H1 (cell line): ENCODE measurements at regions not wholly inside any gene's neighbourhood (a gene's known extent, or its start where the extent isn't known, plus 50 kb on each side); places are given as distances from the start of the nearest gene placed in this dataset.

ENCODE experiments used
- CTCF ChIA-PET: fragments of 300-600 bp; sonication (Branson Sonifier 250); formaldehyde crosslinking; loops from one replicate; lab custom pipeline; 2021; ENCODE audit not compliant: partially characterized antibody; lab: Charles Lee
- POLR2A ChIA-PET: fragments of 300-600 bp; sonication (Branson Sonifier 250); formaldehyde crosslinking; loops from one replicate; lab custom pipeline; 2021; ENCODE audit warnings: inconsistent platforms; ENCODE audit not compliant: partially characterized antibody; lab: Charles Lee
- DNase-seq, 2 experiments: peaks; one replicate each; pipeline versions ENCODE4 v3.0.0 to v3.0.0-alpha.2; 2010 to 2022; ENCODE audit warnings: low spot score in 2 of 2, low read depth in 1 of 2, mixed read lengths in 1 of 2
- FAIRE-seq: peaks from 2 replicates; lab custom pipeline; 2011; peaks lifted over from hg19 to GRCh38; lab: Jason Lieb, UNC
- H2AFZ ChIP-seq: 2 replicates; pipeline ENCODE4 v1.8.1; 2012; ENCODE audit warnings: low read length, inconsistent platforms
- H2AK5ac ChIP-seq: 2 replicates; pipeline ENCODE4 v1.6.1; 2013; ENCODE audit warnings: low read depth, low read length
- H2BK120ac ChIP-seq: replicated peaks from 2 replicates; pipeline ENCODE3; 2013; ENCODE audit warnings: low read depth, low read length, inconsistent platforms
- H2BK12ac ChIP-seq: 2 replicates; pipeline ENCODE4 v1.6.1; 2013; ENCODE audit warnings: low read depth, low read length
- H2BK15ac ChIP-seq: 2 replicates; pipeline ENCODE4 v1.6.1; 2013; ENCODE audit warnings: low read length
- H2BK20ac ChIP-seq: 2 replicates; pipeline ENCODE4 v1.6.1; 2013; ENCODE audit warnings: low read length
- H2BK5ac ChIP-seq: 2 replicates; pipeline ENCODE4 v1.6.1; 2013; ENCODE audit warnings: low read depth, low read length
- H3K14ac ChIP-seq: 2 replicates; pipeline ENCODE4 v1.6.1; 2013; ENCODE audit warnings: inconsistent platforms; ENCODE audit not compliant: insufficient read length
- H3K18ac ChIP-seq: 2 replicates; pipeline ENCODE4 v1.6.1; 2013; ENCODE audit warnings: low read length; ENCODE audit errors: extremely low read depth
- H3K23ac ChIP-seq: 2 replicates; pipeline ENCODE4 v1.6.1; 2013; ENCODE audit warnings: inconsistent platforms; ENCODE audit not compliant: insufficient read length
- H3K23me2 ChIP-seq: 2 replicates; pipeline ENCODE4 v1.6.1; 2013; ENCODE audit warnings: low read depth, low read length
- H3K27ac ChIP-seq: 2 replicates; pipeline ENCODE4 v1.6.1; 2011; ENCODE audit warnings: low read depth, low read length, inconsistent platforms
- H3K27me3 ChIP-seq, 4 experiments: replicated peaks in 1 of 4; 1 replicate in 1 of 4; 2 replicates in 3 of 4; pipeline versions ENCODE4 v1.6.1 to v1.8.1; 2011 to 2013; ENCODE audit warnings: low read length in 3 of 4, mild to moderate bottlenecking in 3 of 4, inconsistent platforms in 2 of 4, mixed read lengths in 2 of 4, moderate library complexity in 1 of 4; ENCODE audit not compliant: control insufficient read depth in 3 of 4, insufficient read depth in 3 of 4; ENCODE audit errors: extremely low read depth in 1 of 4
- H3K36me3 ChIP-seq, 4 experiments: 2 replicates each; pipeline versions ENCODE4 v1.6.1 to v1.8.1; 2011 to 2013; ENCODE audit warnings: mild to moderate bottlenecking in 4 of 4, low read length in 3 of 4, moderate library complexity in 2 of 4, control low read depth in 1 of 4, inconsistent platforms in 1 of 4; ENCODE audit not compliant: insufficient read depth in 4 of 4, control insufficient read depth in 2 of 4
- H3K4ac ChIP-seq: replicated peaks from 2 replicates; pipeline ENCODE3; 2013; ENCODE audit warnings: low read length, low read depth, mixed read lengths, inconsistent platforms; ENCODE audit not compliant: insufficient read length
- H3K4me1 ChIP-seq, 4 experiments: replicated peaks in 1 of 4; 1 replicate in 1 of 4; 2 replicates in 3 of 4; pipeline versions ENCODE4 v1.6.1 to v1.8.1; 2011 to 2013; ENCODE audit warnings: low read length in 3 of 4, inconsistent platforms in 2 of 4, mixed read lengths in 1 of 4; ENCODE audit not compliant: insufficient read depth in 4 of 4, control insufficient read depth in 3 of 4
- H3K4me2 ChIP-seq, 2 experiments: 2 replicates each; pipeline versions ENCODE4 v1.6.1 to v1.8.1; 2011 to 2013; ENCODE audit warnings: low read depth in 2 of 2, low read length in 2 of 2, control low read depth in 1 of 2, inconsistent platforms in 1 of 2, mild to moderate bottlenecking in 1 of 2; ENCODE audit not compliant: insufficient read depth in 1 of 2
- H3K4me3 ChIP-seq, 4 experiments: fragments of 200-600, 300-600 bp in 1 of 4; sonication (generic), shearing (Covaris generic), sonication (Bioruptor Twin) in 1 of 4; 2 replicates each; pipeline versions ENCODE4 v1.5.1 to v1.8.1; 2011 to 2016; ENCODE audit warnings: low read length in 4 of 4, low read depth in 3 of 4, control low read depth in 2 of 4, inconsistent platforms in 2 of 4, mild to moderate bottlenecking in 2 of 4, mixed read lengths in 1 of 4, moderate library complexity in 1 of 4; ENCODE audit not compliant: insufficient read depth in 2 of 4; ENCODE audit errors: extremely low read depth in 1 of 4
- H3K56ac ChIP-seq: replicated peaks from 2 replicates; pipeline ENCODE3; 2013; ENCODE audit warnings: low read depth, mild to moderate bottlenecking, mixed read lengths, low read length, inconsistent platforms; ENCODE audit not compliant: insufficient read length
- H3K79me1 ChIP-seq: 2 replicates; pipeline ENCODE4 v1.6.1; 2013; ENCODE audit warnings: low read depth, low read length, control low read depth
- H3K79me2 ChIP-seq, 2 experiments: 2 replicates each; pipeline versions ENCODE4 v1.6.1 to v1.8.1; 2012 to 2013; ENCODE audit warnings: low read length in 2 of 2, mild to moderate bottlenecking in 2 of 2, inconsistent platforms in 1 of 2; ENCODE audit not compliant: insufficient read depth in 2 of 2, control insufficient read depth in 1 of 2
- H3K9ac ChIP-seq, 4 experiments: replicated peaks in 1 of 4; 1 replicate in 1 of 4; 2 replicates in 3 of 4; pipeline versions ENCODE4 v1.6.1 to v1.8.1; 2011 to 2013; ENCODE audit warnings: low read depth in 3 of 4, low read length in 3 of 4, control low read depth in 2 of 4, mild to moderate bottlenecking in 2 of 4, moderate library complexity in 2 of 4, inconsistent platforms in 1 of 4; ENCODE audit errors: extremely low read depth in 1 of 4
- H3K9me3 ChIP-seq, 2 experiments: 2 replicates each; pipeline versions ENCODE4 v1.6.1 to v1.8.1; 2012 to 2013; ENCODE audit warnings: mild to moderate bottlenecking in 2 of 2, moderate library complexity in 2 of 2, control low read depth in 1 of 2, inconsistent platforms in 1 of 2, low read depth in 1 of 2, low read length in 1 of 2, mixed read lengths in 1 of 2; ENCODE audit not compliant: insufficient read depth in 2 of 2
- H4K20me1 ChIP-seq, 2 experiments: replicated peaks in 1 of 2; 2 replicates each; pipeline versions ENCODE3 to v1.8.1; 2011 to 2013; ENCODE audit warnings: inconsistent platforms in 2 of 2, low read length in 2 of 2, mild to moderate bottlenecking in 1 of 2; ENCODE audit not compliant: insufficient read depth in 2 of 2, control insufficient read depth in 1 of 2
- H4K5ac ChIP-seq: 2 replicates; pipeline ENCODE4 v1.6.1; 2013; ENCODE audit warnings: low read length, low read depth, mixed read lengths, inconsistent platforms; ENCODE audit not compliant: insufficient read length
- H4K8ac ChIP-seq: 2 replicates; pipeline ENCODE4 v1.8.0; 2013; ENCODE audit warnings: mild to moderate bottlenecking, moderate library complexity, low read length, inconsistent platforms; ENCODE audit not compliant: insufficient read depth; ENCODE audit errors: extremely low read depth
- H4K91ac ChIP-seq: replicated peaks from 2 replicates; pipeline ENCODE3; 2013; ENCODE audit warnings: low read length, mixed read lengths, inconsistent platforms; ENCODE audit not compliant: insufficient read length
- CBX8 ChIP-seq: fragments of 300-800, 300-1000 bp; sonication (generic); IDR thresholded peaks from 2 replicates; pipeline ENCODE4 v1.7.1; 2016; ENCODE audit warnings: low read depth, low read length, borderline replicate concordance
- RAD21 ChIP-seq, 2 experiments: IDR thresholded peaks in 1 of 2; conservative IDR thresholded peaks in 1 of 2; 2 replicates each; pipeline ENCODE4 v1.6.1; 2011; ENCODE audit warnings: low read depth in 2 of 2, low read length in 2 of 2, improper control_type of control experiment in 1 of 2, inconsistent platforms in 1 of 2, mild to moderate bottlenecking in 1 of 2, moderate library complexity in 1 of 2
- SP4 ChIP-seq: IDR thresholded peaks from 2 replicates; pipeline ENCODE4 v1.6.1; 2012; ENCODE audit warnings: low read length, inconsistent platforms
- WGBS, 2 experiments: shearing (Covaris generic) in 1 of 2; methylation state at CpG; one replicate each; pipeline versions ENCODE4 v1.1.6 to v1.1.7; 2013 to 2015; ENCODE audit warnings: low lambda C conversion rate in 2 of 2, mixed read lengths in 2 of 2, inconsistent platforms in 1 of 2, low coverage in 1 of 2, missing lambda C conversion rate in 1 of 2; ENCODE audit not compliant: insufficient replicate concordance in 2 of 2, insufficient coverage in 1 of 2, insufficient read length in 1 of 2; ENCODE audit errors: extremely low coverage in 1 of 2, missing lambda C conversion rate in 1 of 2; 5-methylcytosine and 5-hydroxymethylcytosine counted together

DNA sequence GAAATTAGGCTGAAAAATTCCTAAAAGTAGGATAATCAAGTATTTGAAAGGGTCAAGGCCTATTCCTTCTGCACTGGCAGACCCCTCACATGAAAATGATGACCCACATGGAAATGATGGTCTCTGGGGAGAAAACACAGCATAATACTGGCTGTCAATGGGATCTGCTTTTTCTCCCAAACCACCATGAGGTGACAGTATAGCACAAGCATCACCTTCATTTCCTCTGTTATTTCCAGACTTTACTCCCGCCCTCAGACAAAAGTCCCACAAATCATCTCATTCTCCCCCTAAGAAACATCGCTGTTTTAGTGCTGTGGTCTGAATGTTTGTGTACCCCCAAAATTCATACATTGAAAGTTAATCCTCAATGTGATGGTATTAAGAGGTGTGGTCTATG lies 161.0 kb downstream of the RSL24D1 start:
- 74% methylated on average over 2 of the region's 2 CpGs; no CpG with 5 or more reads in 1 of the 2 experiments for WGBS, 2 experiments
- CTCF ChIA-PET: interaction anchor here (0.6 to 1.2 kb wide), 2 partner anchors 20 to 780 kb away, joined by 3 to 4 read pairs; no protein-coding TSS in a partner anchor

More for the DNA sequence above, 161.0 kb downstream of the RSL24D1 start:
- no peak overlapping the region for H2BK12ac ChIP-seq
- H2AK5ac ChIP-seq: no peak overlapping the region
- POLR2A ChIA-PET: no interaction called here
- DNase-seq (no peak), FAIRE-seq (no peak)
- no peaks in the 10 kb centered on the region for H3K4me1 ChIP-seq
- no peak overlapping the region for H3K18ac ChIP-seq
- H3K27me3 ChIP-seq: no peaks in the 10 kb centered on the region
- H3K9ac ChIP-seq: no peak overlapping the region
- no peak overlapping the region for H4K91ac ChIP-seq
- H2BK120ac ChIP-seq: no peak overlapping the region
- H2AFZ ChIP-seq: no peak overlapping the region
- H3K4me2 ChIP-seq: no peak overlapping the region
- H3K23me2 ChIP-seq: no peaks in the 10 kb centered on the region
- no peaks in the 10 kb centered on the region for H3K36me3 ChIP-seq
- H3K23ac ChIP-seq: no peak overlapping the region
- H2BK15ac ChIP-seq: no peak overlapping the region
- no peak overlapping the region for H3K4me3 ChIP-seq
- H3K79me2 ChIP-seq: no peaks in the 10 kb centered on the region
- H4K8ac ChIP-seq: no peak overlapping the region
- no peak overlapping the region for H3K56ac ChIP-seq
- H2BK5ac ChIP-seq: no peak overlapping the region
- H4K20me1 ChIP-seq: no peaks in the 10 kb centered on the region
- H3K79me1 ChIP-seq: no peaks in the 10 kb centered on the region
- no peak overlapping the region for H3K27ac ChIP-seq
- H4K5ac ChIP-seq: no peak overlapping the region
- peaks cover 32 to 59% of the 10 kb centered on the region in 2 experiments for H3K9me3 ChIP-seq
- no peak overlapping the region for H2BK20ac ChIP-seq
- no peak for TF ChIP-seq SP4
- TF ChIP-seq RAD21 (IDR thresholded peaks at IDR 0.05 in 1 of 2, conservative IDR thresholded peaks at IDR 0.05 in 1 of 2; ENCODE audit: low read depth in 2 of 2, low read length in 2 of 2): peak in 1 of 2 experiments; percentile 38; a peak in 2 of 4 replicates
- no peak for TF ChIP-seq CBX8
- no peak overlapping the region for H3K14ac ChIP-seq
- H3K4ac ChIP-seq: no peak overlapping the region
